Loucy (cell line): ENCODE measurements at regions not wholly inside any gene's neighbourhood (a gene's known extent, or its start where the extent isn't known, plus 50 kb on each side); places are given as distances from the start of the nearest gene placed in this dataset.

Experiments
- H2AFZ ChIP-seq: fragments of 200-600 bp; sonication (generic); 2 replicates; pipeline ENCODE4 v1.6.0; 2016; ENCODE audit warnings: antibody characterized with exemption, mild to moderate bottlenecking, low read length, moderate library complexity
- H3F3A ChIP-seq: fragments of 200-600 bp; 2 replicates; pipeline ENCODE4 v1.6.0; 2016; ENCODE audit warnings: antibody characterized with exemption, low read depth, mild to moderate bottlenecking
- H3K27me3 ChIP-seq: fragments of 200-600 bp; sonication (generic); 2 replicates; pipeline ENCODE4 v1.6.1; 2014; ENCODE audit warnings: low read length, mild to moderate bottlenecking; ENCODE audit not compliant: insufficient read depth, poor library complexity, severe bottlenecking
- H3K36me3 ChIP-seq: fragments of 200-600 bp; sonication (generic); 2 replicates; pipeline ENCODE4 v1.6.1; 2016; ENCODE audit warnings: low read length; ENCODE audit not compliant: insufficient read depth
- H3K4me1 ChIP-seq: fragments of 200-600 bp; sonication (generic); 2 replicates; pipeline ENCODE4 v1.5.1; 2014; ENCODE audit warnings: low read length, mild to moderate bottlenecking; ENCODE audit not compliant: insufficient read depth, poor library complexity, severe bottlenecking
- H3K4me2 ChIP-seq: fragments of 200-600 bp; sonication (generic); 2 replicates; pipeline ENCODE4 v1.6.0; 2014; ENCODE audit warnings: antibody characterized with exemption, low read length, low read depth, mild to moderate bottlenecking; ENCODE audit not compliant: poor library complexity, severe bottlenecking
- H3K4me3 ChIP-seq: fragments of 200-600 bp; sonication (generic); 2 replicates; pipeline ENCODE4 v1.5.1; 2014; ENCODE audit warnings: low read length, mild to moderate bottlenecking, mixed read lengths; ENCODE audit not compliant: poor library complexity, severe bottlenecking
- H3K79me2 ChIP-seq: fragments of 200-600 bp; sonication (generic); 2 replicates; pipeline ENCODE4 v1.6.1; 2014; ENCODE audit warnings: low read length; ENCODE audit not compliant: insufficient read depth
- H3K9ac ChIP-seq: fragments of 200-600 bp; sonication (generic); 2 replicates; pipeline ENCODE4 v1.6.0; 2014; ENCODE audit warnings: mild to moderate bottlenecking, low read depth, low read length, moderate library complexity; ENCODE audit not compliant: poor library complexity, severe bottlenecking
- H3K9me2 ChIP-seq: fragments of 200-600 bp; sonication (generic); replicated peaks from 2 replicates; pipeline ENCODE4 v1.6.1; 2016; ENCODE audit warnings: low read depth, low read length, mixed read lengths
- H3K9me3 ChIP-seq: fragments of 200-600 bp; sonication (generic); 2 replicates; pipeline ENCODE4 v1.6.1; 2014; ENCODE audit warnings: mild to moderate bottlenecking, antibody characterized with exemption, low read length, low read depth; ENCODE audit not compliant: insufficient read depth
- H4K20me1 ChIP-seq: fragments of 200-600 bp; sonication (generic); 2 replicates; pipeline ENCODE4 v1.6.0; 2014; ENCODE audit warnings: antibody characterized with exemption, low read length, mild to moderate bottlenecking; ENCODE audit not compliant: insufficient read depth, poor library complexity, severe bottlenecking
- EZH2phosphoT487 ChIP-seq: fragments of 200-600 bp; IDR thresholded peaks from 2 replicates; pipeline ENCODE4 v1.6.1; 2018; ENCODE audit warnings: antibody characterized with exemption, mild to moderate bottlenecking, moderate library complexity, borderline replicate concordance
- TF ChIP-seq, protein P1 (sequence below): fragments of 200-600 bp; sonication (generic); conservative IDR thresholded peaks from 2 replicates; pipeline ENCODE4 v1.5.1; 2014; ENCODE audit warnings: mild to moderate bottlenecking, antibody characterized with exemption, low read length

DNA sequence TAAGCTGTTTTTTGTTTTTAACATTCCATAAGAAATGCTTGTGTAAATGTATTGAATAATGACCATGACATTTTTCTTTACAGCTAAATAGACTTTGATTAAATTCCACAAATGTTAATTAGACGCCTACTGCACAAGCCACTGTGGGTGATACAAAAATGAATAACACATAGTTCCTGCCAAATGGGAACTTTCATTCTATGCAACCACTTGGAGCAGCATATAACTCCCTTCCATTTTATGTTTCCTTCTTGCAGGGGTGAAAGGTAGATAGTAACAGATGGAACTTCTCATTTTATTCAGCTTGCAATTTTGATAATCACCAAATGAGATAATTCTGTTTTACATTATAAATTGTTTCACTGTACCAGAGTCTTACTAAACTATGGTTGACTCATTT lies 70.0 kb upstream of the THUMPD2 start:
- Histone ChIP-seq H3K4me2 (no peak overlapping the region), H3K4me1 (peaks cover 37% of the 10 kb centered on the region), H3K9ac (no peak overlapping the region), H3K27me3 (no peaks in the 10 kb centered on the region), H3K9me2 (no peaks in the 10 kb centered on the region), H2AFZ (no peak overlapping the region), H3K9me3 (peaks cover 6% of the 10 kb centered on the region; the same call in 1 of the 2 replicates), H3K4me3 (no peak overlapping the region), H4K20me1 (no peaks in the 10 kb centered on the region), H3F3A (0 out of 2 replicates have a peak, but pooled peaks cover 3% of the 10 kb centered on the region), H3K36me3 (no peaks in the 10 kb centered on the region), H3K79me2 (no peaks in the 10 kb centered on the region)
- TF ChIP-seq EZH2phosphoT487: no peak
- TF ChIP-seq, protein P1, sequence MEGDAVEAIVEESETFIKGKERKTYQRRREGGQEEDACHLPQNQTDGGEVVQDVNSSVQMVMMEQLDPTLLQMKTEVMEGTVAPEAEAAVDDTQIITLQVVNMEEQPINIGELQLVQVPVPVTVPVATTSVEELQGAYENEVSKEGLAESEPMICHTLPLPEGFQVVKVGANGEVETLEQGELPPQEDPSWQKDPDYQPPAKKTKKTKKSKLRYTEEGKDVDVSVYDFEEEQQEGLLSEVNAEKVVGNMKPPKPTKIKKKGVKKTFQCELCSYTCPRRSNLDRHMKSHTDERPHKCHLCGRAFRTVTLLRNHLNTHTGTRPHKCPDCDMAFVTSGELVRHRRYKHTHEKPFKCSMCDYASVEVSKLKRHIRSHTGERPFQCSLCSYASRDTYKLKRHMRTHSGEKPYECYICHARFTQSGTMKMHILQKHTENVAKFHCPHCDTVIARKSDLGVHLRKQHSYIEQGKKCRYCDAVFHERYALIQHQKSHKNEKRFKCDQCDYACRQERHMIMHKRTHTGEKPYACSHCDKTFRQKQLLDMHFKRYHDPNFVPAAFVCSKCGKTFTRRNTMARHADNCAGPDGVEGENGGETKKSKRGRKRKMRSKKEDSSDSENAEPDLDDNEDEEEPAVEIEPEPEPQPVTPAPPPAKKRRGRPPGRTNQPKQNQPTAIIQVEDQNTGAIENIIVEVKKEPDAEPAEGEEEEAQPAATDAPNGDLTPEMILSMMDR: no peak; the same call in 1 of the 2 replicates

DNA sequence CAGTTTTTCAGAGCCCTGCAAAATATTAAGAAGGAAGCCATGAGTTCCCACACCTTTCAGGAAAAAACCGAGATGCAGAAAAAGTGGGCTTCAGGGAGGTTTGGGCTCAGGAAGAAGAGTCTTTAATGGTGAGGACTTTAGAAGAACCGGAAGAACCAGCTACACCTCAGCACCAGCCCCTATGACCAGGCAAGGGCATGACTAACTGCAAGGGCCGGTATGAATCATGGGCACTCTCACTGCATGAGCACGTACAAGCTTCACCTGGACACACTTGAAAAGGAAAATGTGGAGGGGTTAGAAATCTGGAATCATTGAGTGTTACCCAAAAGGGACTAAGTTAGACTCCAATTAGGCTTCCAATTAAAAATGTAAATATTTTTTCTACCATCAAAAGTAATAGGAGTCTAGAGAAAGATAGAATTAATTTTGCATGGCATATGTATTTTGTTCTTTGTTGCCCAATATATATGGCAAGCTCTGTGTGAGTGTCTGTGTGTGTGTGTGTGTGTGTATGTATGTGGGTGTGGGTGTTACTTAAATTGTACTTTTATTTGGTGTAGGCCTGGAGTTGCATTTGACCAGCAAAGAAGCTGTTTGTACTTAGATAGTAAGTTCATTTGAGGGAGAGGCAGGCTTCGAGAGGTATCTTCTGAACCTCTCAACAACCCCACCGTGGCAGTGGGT lies 66.5 kb upstream of the THUMPD2 start:
- H2AFZ ChIP-seq: no peak overlapping the region
- no peaks in the 10 kb centered on the region for H3K9me2 ChIP-seq
- no peak overlapping the region for H3K4me2 ChIP-seq
- H3K36me3 ChIP-seq: no peaks in the 10 kb centered on the region
- H3K4me3 ChIP-seq: no peak overlapping the region
- no peaks in the 10 kb centered on the region for H3K27me3 ChIP-seq
- H3K9me3 ChIP-seq: peaks cover 6% of the 10 kb centered on the region; the same call in 1 of the 2 replicates
- no peaks in the 10 kb centered on the region for H3F3A ChIP-seq
- H3K4me1 ChIP-seq: peaks cover 13% of the 10 kb centered on the region
- no peaks in the 10 kb centered on the region for H4K20me1 ChIP-seq
- no peak overlapping the region for H3K9ac ChIP-seq
- H3K79me2 ChIP-seq: no peaks in the 10 kb centered on the region
- TF ChIP-seq, protein P1: no peak
- TF ChIP-seq EZH2phosphoT487: no peak

DNA sequence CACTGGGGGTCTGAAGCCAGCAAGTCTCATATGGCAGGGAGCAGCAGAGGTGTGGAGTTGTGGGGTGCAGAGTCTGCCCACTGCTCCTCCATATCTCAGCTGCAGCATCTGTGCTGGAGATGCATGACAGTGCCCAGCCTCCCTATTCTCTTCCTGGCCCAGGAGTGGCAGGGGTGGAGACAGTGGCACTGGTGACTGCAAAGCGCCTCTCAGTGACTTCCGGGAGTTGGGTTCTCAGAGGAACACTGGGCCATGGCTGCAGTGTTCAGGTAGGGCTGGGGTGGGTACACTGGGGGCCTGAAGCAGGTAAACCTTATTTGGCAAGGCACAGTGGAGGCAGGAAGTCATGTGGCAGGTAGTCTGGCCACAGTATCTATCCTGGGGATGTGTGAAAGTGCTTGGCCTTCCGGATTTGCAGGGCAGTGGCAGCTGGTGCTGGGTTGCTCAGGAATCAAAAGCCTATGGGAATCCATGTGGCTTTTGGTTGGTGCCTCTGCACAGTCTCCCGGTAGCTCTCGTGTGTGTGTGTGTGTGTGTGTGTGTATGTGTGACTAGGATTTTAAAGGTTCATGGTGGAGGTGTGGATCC lies 60.3 kb upstream of the THUMPD2 start:
- Histone ChIP-seq H3K4me1 (peaks cover 23% of the 10 kb centered on the region), H3F3A (0 out of 2 replicates have a peak, but pooled peaks cover 3% of the 10 kb centered on the region), H2AFZ (peak overlapping the region; percentile 83), H3K27me3 (no peaks in the 10 kb centered on the region), H3K4me2 (peak overlapping the region; percentile 50), H3K36me3 (no peaks in the 10 kb centered on the region), H3K79me2 (no peaks in the 10 kb centered on the region), H3K9me2 (no peaks in the 10 kb centered on the region), H3K4me3 (peak overlapping the region; percentile 54), H3K9ac (peak overlapping the region; percentile 32), H4K20me1 (no peaks in the 10 kb centered on the region), H3K9me3 (peaks cover 1% of the 10 kb centered on the region)
- TF ChIP-seq, protein P1: no peak
- TF ChIP-seq EZH2phosphoT487: no peak
